ENCODE measurements at regions not wholly inside any gene's neighbourhood (a gene's known extent, or its start where the extent isn't known, plus 50 kb on each side); places are given as distances from the start of the nearest gene placed in this dataset.

DNA sequence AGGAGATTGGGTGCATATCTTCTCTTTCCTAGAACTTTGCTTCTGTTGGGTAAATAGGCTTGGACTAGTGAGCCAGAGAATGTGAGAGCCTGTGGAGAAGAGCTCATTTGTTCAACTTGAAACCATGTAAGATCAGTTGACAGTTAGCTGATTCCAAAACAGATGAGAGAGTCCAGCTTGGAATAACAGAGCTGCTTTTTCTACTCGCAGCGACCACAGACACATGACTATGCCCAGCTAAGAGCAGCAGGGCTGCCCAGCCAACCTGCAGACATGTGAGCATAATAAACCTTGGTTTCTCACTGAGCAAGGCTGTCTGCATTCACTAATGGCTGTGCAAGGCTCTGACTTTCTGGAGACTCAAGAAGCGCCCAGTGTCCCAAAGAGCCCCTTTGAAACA is 209.2 kb downstream of the C12orf75 start:
- no peak for DNase-seq

DNA sequence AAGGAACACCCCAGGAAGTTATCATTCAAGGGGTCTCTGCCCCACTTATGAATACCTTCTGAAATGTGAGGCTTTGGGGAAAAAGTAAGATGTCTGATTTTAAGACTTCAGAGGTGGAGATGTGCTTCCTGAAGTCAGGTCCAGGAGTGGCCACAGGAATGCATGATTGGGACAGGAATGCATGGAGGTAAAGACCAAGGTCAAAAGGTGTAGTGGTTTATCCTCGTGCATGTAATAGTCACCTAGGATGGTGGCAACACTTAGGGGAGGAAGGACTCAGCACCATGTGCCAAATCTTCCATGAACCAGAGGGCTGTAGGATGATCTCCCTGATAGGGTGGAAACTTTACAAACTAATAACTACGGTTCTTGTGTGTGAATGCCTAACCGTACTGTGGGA is 217.3 kb downstream of the C12orf75 start:
- no peak for DNase-seq

DNA sequence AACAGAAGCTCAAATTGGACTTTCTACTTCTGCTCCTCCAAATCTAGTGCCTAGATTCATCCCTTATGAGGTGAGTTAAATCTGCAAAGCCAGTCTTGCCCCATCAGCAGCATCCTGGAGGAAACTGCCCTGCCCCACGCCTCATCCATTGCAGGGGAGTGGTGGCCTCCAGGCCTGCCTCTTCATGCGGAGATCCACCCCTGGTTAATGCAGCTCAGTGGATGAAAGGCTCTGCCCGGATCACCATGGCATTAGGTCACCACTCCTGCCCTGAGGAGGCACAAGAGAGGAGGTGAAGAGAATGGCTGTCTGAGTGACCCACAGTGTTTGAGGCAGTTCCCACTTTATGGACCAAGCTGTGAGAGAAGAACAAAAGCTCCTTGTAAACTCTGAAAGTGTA is 218.1 kb downstream of the C12orf75 start:
- no peak for DNase-seq

DNA sequence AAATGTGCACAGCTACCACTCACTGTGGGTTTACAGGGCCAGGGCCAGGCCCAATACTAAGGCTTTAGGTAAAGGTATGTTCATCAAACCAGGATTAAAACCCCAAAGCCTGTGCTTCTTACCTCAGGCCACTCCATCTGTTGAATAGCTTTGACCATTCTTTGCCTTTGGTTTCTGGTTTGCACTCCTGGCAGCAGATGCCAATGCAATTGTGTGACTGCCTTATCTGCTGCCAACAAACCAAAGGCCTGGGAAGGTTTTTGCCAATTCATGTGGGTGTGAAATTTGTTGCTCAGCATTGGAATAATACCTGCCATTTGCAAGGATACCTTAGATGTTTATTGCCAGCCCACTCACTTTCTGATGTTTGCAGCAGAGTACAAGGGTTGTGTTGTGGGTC is 221.6 kb downstream of the C12orf75 start:
- DNase-seq: no peak

DNA sequence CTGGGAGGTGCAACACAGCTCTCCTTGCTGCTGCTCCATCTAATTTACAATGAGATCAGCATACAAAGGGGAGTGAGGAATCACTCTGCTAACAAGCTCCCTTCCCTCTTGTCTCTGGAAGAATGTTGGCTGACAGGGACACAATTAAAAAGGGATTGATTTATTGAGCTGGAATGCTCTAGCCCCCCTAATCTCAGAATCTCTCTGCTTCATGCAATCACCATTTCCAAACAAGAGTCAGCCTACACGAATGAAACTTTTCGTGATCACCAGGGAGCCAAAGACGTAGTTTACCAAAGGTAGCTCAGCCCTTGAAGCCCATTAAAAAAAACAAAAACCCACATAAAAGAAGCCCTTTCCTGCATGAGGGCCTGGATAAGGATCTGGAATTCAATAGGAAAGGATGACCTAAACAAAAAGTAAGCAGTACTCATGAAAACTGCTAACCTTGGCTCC is 223.8 kb downstream of the C12orf75 start:
- DNase-seq: no peak

DNA sequence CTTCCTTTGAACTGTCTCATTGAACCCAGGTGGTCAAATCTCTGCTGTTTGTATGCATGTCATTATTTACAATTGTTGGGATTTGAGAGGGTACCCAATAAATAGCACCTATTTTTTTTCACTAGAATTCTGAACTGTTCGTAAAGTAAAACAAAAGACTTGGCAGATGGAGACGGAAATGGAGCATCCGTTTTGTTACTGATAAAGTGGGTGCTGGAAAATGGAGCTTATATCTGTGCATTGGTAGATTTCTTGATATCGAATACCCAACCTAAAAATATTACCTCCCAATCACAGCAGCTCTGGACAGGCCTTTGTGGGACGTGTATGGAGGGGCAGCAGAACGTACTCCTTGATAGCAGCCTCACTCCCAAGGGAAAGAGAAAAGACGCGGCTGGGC is 224.4 kb downstream of the C12orf75 start:
- no peak for DNase-seq

DNA sequence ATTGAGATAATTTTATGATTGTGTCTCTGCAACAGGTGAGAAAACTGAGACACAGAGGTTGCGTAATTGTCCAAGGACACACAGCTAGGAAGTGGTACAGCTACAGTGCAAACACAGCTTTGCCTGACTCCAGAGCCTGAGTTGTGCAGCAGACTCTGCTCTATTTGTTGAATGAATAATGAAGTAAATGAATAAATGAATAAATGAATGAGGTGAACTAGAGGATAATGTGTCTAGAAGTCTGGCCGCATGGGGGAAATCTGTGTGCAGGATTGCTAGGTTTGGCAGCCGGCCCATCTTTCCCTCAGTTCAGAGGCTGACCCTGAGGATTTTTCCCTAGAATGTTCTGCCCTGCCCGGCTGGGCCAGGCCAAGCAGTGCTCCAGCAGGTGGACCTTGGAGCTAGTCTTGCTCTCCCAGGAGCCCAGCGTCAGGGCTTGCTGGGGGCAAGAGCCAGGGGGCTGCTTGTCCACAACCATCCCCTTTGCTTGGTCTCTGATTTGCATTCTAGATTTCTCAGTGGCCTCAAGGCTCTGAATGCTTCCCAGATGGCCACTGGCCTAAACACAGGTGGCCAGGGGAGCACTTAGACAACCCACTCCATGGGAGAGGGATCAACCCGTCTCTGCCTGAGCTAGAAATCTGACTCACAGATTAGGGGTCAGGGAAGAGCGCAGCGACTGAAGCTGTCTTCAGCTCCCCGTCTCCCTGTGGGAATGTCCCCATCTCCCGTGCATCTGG is 225.2 kb downstream of the C12orf75 start:
- DNase-seq: no peak

DNA sequence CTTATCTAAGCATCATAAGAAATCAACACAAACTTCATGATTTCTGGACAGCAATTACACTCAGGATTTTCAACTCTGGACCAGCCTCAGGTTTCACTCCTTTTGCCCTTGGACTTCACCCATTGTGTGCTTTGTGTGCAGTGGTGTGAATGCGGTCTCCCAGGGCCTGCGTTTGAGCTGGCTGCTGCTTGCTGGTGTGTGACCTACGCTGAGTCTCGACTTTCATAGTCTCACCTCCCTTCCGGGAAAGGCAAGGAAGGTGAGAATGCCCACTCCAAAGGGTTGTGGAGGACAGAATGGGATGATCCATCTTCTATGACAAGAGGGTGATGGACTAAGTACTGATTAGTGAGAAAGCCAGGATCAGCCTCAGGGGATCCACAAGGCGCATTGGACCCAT is 228.8 kb downstream of the C12orf75 start:
- DNase-seq: no peak

DNA sequence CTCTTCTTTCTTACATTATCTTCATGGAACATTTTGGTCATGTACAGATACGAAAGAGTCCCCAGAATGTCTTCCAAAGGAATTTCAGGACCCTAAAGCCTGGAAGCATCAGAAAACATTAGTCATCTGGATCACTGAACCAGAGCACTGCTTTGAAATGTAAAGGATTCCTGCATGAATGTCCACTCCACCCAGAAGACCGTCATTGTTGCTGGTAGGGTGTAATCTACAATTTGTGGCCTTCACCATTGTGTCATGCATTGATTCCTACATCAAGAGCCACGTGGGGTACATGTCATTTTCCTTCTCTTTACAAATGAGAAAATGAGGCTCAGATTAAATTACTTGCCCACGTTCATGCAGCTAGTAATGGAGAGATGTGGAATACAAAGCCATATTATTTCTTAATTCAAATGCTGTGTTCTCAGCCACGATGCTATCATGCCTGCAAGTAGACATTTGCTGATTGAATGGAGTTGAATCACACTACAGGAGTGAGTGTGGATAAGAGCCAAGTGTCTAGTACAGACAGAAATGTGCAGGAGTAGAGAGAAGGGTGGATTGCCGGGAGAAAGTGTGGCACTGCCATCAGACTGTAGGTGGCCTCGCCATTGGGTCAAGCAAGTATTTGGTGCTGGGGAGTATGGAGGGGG is 231.2 kb downstream of the C12orf75 start:
- DNase-seq: no peak

DNA sequence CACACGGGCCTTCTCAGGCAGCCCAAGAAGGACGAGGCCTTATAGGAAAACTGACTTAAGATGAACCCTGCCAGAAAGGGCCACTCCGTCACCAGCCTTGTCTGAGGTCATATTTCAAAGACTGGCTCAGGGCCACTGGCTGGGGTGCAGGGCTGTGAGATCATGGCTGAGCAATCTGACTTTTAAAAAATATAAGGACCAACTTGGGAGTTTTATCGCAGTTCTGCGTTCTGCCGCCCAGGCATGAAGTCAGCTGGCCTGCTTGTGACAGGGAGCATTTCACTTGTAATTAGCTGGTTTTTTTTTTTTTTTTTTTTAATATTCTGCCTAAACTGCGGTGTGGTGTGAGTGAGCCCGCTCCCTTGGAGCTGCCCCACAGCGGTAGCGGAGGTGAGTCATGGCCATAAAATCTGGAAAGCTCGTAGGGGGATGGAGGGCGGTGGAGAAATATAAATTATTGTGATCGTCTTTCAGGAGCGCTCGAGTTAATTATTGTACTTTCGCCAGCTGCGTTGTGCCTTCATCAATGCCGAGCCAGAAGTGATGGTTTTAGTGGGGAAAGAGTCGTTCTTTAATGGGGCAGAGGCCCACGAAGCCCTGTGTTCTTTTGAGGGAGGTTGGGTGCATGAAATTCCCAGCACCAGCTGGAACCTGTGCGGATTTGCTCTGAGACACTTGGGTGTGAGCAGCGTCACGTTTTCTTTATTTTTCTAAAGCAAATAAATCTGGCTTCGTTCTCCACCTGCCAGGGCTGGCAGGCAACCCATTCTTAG is 231.9 kb downstream of the C12orf75 start:
- DNase-seq: no peak

DNA sequence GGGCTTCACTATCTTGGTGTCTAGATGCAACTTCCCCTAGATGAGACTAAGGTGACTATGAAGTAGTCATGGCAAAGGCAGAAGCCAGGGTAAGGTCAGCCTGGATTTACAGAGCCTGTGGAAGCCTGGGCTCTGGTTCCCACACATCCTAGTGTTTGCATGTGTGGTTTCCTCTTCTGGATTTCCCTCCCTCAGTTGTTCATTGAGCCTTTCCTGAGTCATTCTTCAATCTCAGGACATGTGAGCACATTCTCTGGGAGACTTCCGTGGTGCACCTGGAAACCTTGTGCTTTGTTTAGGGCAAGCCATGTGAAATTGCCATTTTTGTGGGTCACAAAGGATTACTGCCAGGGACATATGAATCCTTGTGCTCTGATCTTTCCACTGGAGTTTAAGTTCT is 236.6 kb downstream of the C12orf75 start:
- DNase-seq: no peak

DNA sequence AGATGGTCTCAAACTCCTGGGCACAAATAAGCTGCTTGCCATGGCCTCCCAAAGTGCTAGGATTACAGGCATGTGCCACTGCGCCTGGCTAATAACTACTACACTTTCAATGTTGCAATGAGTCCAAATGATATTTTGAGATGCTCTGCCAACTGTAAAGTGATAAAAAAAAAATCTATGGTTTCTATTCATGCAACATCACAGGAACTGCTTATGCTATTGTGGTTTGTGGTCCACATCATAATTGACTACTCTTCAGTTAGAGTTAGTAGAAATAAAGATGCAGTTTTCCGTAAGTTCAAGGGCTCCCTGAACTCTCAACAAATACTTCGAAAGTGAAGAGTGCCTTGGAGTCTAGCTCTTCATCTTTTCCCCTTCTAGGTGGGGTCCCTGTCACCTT is 239.4 kb downstream of the C12orf75 start:
- DNase-seq: no peak

DNA sequence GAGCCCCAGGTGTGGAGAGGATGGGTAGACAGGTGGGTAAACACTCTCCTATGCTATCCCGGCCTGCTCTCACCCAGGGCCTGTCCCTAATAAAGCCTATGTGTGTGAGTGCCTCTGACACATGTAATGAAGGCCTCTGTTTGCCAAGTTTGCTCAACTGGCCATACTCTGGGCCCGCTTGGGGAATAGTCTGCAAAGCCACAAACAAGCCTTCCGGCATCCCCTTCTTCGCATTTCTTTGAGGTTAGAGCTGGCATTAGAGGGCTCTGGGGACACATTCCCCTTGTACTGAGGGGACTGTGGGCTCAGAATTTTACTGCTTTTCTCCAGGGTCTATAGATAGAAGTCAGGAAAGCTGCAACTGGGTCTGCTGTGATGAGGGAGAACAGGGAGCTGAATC is 240.5 kb downstream of the C12orf75 start:
- no peak for DNase-seq

DNA sequence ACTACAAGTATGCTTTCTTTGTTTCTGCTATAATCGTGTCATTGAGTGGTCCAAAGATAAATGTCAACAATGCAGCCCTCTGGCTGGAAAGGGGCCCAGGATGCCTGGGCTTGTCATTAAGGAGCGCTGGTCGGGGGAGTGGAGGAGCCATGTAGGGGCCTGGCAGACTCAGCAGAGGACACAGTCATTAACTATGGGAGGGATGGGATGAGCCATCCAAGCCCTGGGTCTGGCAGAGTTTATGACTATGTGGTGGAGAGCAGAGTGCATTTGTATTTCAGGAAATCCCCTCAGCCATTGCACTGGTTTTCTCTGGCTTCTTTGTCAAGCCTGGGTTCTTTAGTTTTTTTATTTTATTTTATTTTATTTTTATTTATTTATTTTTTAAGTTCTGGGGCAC is 243.1 kb downstream of the C12orf75 start:
- DNase-seq: no peak

DNA sequence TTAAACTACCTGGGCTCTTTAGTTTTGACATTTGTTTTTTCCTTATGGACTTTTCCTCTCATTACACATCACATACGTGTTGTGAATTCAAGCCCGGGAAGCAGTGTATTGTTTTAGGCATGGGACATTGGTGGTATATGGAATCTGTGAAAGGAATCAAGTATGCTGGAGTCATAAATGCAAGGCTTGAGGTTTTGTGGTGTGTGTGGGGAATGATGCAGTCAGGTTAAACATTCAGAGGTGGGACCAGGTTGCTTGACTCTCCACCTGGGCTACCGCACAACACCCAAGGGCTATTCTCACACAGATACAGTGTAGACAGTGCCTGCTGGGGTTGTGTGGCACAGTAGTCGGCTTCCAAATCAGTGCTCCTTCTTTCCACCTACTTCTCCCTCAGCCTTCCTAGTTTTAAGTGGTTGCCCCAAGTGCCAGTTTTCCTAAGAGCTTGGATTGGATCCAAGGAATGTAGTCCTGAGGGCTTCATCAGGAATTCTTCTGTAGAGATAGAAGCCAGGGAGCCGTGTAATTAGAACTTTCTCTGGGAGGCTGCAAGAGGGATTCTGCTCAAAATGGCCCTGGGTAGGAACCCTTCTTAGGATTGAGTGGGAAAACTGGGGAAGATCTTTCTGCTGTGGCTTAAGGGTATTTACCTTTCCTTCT is 243.7 kb downstream of the C12orf75 start:
- no peak for DNase-seq

DNA sequence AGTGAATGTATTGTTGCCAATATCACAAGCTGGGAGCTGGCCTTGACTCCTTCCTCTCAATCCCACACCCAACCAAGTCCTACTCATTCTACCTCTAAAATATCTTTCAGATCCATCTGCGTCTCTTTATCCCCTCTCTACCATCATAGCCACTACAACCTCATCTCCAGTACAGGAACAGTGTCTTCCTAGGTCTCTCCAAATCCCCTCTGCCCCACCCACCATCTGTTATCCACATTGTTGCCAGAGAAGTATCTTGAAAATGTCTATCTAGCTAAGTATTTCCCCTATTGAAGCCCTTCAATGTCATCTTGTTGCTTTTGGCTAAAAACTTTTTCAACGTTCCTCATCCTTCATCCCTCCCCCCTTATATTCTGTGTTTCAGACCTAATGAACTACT is 244.7 kb downstream of the C12orf75 start:
- no peak for DNase-seq

DNA sequence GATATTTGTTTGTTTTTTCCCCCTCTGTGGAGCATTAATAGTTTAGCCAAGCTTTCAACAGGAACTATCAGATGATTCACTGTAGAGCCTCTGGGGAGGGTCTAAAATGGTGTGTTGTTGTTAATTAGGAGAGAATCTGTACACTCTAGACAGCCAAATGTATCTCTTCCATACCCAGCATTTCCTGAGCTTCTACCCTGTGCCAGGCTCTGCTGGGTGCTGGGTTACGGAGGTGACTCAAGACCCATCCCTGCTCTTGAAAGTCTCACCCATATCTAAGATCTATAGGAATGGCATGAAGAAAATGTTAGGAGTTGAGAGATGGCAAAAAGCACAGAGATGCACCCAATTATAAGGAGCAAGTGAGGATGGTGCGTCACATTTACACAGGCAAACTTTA is 245.8 kb downstream of the C12orf75 start:
- DNase-seq: no peak

DNA sequence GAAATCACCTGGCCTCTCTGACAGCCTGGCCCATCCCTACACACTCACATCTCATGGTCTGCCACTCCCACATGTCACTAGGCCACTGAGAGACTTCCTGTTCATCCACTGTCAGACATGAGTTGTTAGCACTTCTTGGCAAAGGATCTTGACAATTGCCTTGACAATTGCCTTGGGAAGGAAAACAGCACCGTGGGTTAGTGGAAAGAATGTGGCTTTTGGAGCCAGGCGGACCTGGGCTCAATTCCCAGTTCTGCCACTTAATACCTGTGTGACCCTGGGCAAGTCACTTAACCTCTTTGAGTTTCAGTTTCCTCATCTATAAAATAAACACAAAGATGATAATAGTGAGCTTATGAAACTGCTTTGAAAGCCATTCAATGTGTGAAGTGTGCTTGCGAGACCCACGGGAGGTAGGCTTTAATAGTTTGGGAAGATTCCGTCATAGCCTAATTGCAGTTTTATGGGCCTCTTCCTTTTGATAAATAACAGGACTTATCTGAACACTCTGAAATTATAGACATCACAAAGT is 250.4 kb downstream of the C12orf75 start:
- DNase-seq: no peak

DNA sequence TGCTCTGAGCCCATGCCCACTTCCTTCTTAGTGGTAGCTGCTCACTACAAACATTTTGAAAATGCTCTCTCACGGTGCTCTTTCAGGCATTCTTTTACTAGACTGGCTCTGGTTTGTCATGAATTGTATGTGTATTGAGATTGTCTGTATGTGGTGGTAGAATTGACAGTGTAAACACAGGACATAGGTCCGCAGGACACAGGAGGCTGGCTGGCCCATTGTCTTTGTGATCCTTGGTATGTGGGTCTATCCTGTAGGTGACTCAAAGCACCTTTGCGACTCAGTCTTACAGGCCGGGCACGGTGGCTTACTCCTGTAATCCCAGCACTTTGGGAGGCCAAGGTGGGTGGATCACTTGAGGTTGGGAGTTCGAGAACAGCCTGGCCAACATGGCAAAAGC is 250.9 kb downstream of the C12orf75 start:
- DNase-seq: no peak

DNA sequence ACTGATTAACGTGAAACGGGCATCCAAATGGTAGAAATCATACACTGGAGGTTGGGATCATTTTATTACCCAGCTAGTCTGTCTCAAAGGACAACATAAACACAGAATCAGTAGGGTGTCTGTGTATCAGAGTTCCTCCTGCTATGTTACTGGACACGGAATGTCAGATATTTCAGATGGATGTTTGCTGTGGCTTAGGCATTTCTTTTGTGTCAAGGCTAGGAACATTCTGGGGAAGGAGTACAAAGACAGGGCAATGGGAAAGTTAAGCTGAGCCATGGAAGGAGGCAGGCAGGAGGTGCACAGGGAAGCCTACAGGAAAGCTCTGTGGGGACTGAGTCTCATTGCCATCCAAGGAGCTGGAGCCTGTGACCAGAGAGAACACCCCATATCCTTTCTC is 254.6 kb downstream of the C12orf75 start:
- no peak for DNase-seq

DNA sequence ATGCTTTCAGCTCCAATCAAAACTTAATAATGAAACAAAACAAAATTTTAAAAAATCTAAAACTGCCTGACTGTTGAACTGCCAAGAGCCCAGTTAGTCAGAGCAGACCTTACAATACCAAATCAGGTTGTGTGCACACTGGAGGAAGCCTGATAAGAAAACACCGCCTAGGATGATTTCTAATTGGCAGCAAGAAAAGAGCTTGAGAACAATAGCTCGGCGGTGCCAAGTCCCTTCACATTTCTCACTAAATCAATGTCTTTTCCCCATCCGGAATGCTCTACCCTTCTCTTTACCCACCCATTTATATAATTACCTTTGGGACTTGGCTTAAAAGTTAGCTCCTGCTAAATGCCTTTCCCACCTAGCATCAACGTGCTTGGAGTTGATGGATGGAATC is 256.7 kb downstream of the C12orf75 start:
- no peak for DNase-seq

DNA sequence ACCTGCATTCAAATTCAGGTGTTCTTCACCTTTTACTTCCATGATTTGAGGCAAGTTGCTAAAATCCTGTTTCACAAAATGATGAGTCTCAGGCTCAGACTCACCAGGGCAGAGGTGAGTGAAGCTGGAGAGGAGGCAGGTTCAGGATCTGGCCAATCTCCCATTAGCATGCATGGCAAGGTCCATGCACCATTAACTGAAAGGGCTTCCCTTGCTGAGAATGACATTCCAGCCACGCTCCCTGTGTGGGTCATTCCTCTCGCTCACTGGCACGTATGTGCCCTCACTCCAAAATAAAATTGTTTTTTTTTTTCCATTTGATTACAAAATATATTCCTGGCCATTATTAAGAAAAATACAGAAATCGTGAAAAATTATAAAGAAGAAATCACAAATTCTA is 257.6 kb downstream of the C12orf75 start:
- DNase-seq: no peak

DNA sequence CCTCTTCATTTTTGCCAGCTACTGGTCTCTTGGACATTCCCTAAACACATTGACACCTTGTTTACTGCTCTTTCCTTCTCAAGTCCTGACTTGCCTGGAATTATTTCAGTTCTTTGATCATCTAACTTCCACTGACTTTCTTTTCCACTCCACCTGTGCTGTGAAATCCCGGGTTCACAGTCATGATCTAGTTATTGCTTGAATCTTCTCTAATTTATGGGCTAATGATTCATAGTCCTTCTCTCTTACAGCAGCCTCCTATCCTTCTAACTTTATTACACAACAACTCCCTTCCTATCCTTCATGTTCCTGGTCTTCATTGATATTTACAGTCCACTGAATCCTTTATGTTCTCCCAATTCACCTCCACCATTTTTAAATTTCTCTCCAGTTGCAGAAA is 260.1 kb downstream of the C12orf75 start:
- no peak for DNase-seq

Data from activated CD4-positive, alpha-beta T cell treated with anti-CD3 and anti-CD28 coated beads for 48 hours (primary cell).